ENCODE measurements at regions not wholly inside any gene's neighbourhood (a gene's known extent, or its start where the extent isn't known, plus 50 kb on each side); places are given as distances from the start of the nearest gene placed in this dataset.
"Not testable (repeated sequence)": the region's sequence is repeated elsewhere in the genome, so short reads cannot be mapped to it uniquely, and the experiment has no call there.

- DNase-seq: no peak
Observed at GRCh38 chr2:60226943-60227342, 326.5 kb downstream of the BCL11A start.

GRCh38 chr2:60226191-60226590 is 327.3 kb downstream of the BCL11A start:
- no peak for DNase-seq

GRCh38 chr2:60223859-60224258 is 329.6 kb downstream of the BCL11A start:
- peak; percentile 91 for DNase-seq

GRCh38 chr2:60221098-60221497 is 332.4 kb downstream of the BCL11A start:
- no peak for DNase-seq

GRCh38 chr2:60219536-60219935 is 333.9 kb downstream of the BCL11A start:
- peak; percentile 43 for DNase-seq

- peak; percentile 19 for DNase-seq
Observed at GRCh38 chr2:60216452-60216995, 336.9 kb downstream of the BCL11A start.

- peak; percentile 81 for DNase-seq
Observed at GRCh38 chr2:60215386-60215901, 338.0 kb downstream of the BCL11A start.

GRCh38 chr2:60214626-60214875 is 338.9 kb downstream of the BCL11A start:
- peak; percentile 88 for DNase-seq

GRCh38 chr2:60213865-60214625 is 339.4 kb downstream of the BCL11A start:
- DNase-seq: peak; percentile 99

GRCh38 chr2:60212181-60212945 is 341.1 kb downstream of the BCL11A start:
- no peak for DNase-seq

- not testable (repeated sequence) for DNase-seq
Observed at GRCh38 chr2:60189006-60189405, 364.4 kb downstream of the BCL11A start.

- DNase-seq: no peak
Observed at GRCh38 chr2:60175290-60175689, 378.2 kb downstream of the BCL11A start.

GRCh38 chr2:60174146-60174545 is 379.3 kb downstream of the BCL11A start:
- DNase-seq: no peak

GRCh38 chr2:60172801-60173200 is 380.7 kb downstream of the BCL11A start:
- no peak for DNase-seq

- no peak for DNase-seq
Observed at GRCh38 chr2:60170272-60170671, 383.2 kb downstream of the BCL11A start.

- DNase-seq: no peak
Observed at GRCh38 chr2:60168247-60168646, 385.2 kb downstream of the BCL11A start.

- no peak for DNase-seq
Observed at GRCh38 chr2:60167089-60167488, 386.4 kb downstream of the BCL11A start.

GRCh38 chr2:60163691-60164090 is 389.8 kb downstream of the BCL11A start:
- DNase-seq: no peak

GRCh38 chr2:60159519-60159918 is 393.9 kb downstream of the BCL11A start:
- DNase-seq: no peak

GRCh38 chr2:60158262-60158661 is 395.2 kb downstream of the BCL11A start:
- DNase-seq: no peak

- no peak for DNase-seq
Observed at GRCh38 chr2:60157283-60157682, 396.2 kb downstream of the BCL11A start.

- no peak for DNase-seq
Observed at GRCh38 chr2:60154142-60154541, 399.3 kb downstream of the BCL11A start.

GRCh38 chr2:60152226-60152833 is 401.1 kb downstream of the BCL11A start:
- DNase-seq: peak; percentile 85

- no peak for DNase-seq
Observed at GRCh38 chr2:60149176-60149575, 404.3 kb downstream of the BCL11A start.

Data from NCI-H82 (cell line).